ENCODE measurements at regions not wholly inside any gene's neighbourhood (a gene's known extent, or its start where the extent isn't known, plus 50 kb on each side); places are given as distances from the start of the nearest gene placed in this dataset.

DNA sequence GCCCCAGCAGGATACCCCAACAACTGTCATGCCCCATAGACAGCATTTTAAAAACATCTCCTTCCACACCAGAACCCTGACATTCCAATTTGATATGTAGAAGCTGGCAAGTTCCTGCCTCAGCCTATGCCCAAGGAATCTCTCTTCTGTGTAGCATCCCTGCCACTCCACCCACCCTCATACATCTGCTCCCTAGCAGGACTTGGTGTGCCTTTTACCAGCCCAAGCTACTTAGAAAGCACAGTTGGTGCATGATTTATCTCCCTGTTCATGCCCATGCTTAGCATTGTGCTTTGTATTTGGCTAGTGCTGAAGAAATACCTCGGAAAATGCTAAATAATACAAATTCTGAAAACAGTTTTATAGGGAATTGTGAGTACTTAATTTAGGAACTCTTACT lies 236.9 kb upstream of the HES1 start:
- TF ChIP-seq POLR2AphosphoS5 (IDR thresholded peaks at IDR 0.05) = no peak
- TF ChIP-seq CTCF (IDR thresholded peaks at IDR 0.05; ENCODE audit: poor library complexity, severe bottlenecking) = no peak
- no peak for TF ChIP-seq SMC3 (conservative IDR thresholded peaks at IDR 0.05; ENCODE audit: poor library complexity)
- no peak for TF ChIP-seq EZH2 (IDR thresholded peaks at IDR 0.05; ENCODE audit: borderline replicate concordance, insufficient read depth, low read length, poor library complexity, severe bottlenecking)
- no peak for TF ChIP-seq EP300 (conservative IDR thresholded peaks at IDR 0.05; ENCODE audit: poor library complexity, severe bottlenecking)
- TF ChIP-seq TAF1 (IDR thresholded peaks at IDR 0.05; ENCODE audit: low read depth) = no peak
- TF ChIP-seq, protein P1, sequence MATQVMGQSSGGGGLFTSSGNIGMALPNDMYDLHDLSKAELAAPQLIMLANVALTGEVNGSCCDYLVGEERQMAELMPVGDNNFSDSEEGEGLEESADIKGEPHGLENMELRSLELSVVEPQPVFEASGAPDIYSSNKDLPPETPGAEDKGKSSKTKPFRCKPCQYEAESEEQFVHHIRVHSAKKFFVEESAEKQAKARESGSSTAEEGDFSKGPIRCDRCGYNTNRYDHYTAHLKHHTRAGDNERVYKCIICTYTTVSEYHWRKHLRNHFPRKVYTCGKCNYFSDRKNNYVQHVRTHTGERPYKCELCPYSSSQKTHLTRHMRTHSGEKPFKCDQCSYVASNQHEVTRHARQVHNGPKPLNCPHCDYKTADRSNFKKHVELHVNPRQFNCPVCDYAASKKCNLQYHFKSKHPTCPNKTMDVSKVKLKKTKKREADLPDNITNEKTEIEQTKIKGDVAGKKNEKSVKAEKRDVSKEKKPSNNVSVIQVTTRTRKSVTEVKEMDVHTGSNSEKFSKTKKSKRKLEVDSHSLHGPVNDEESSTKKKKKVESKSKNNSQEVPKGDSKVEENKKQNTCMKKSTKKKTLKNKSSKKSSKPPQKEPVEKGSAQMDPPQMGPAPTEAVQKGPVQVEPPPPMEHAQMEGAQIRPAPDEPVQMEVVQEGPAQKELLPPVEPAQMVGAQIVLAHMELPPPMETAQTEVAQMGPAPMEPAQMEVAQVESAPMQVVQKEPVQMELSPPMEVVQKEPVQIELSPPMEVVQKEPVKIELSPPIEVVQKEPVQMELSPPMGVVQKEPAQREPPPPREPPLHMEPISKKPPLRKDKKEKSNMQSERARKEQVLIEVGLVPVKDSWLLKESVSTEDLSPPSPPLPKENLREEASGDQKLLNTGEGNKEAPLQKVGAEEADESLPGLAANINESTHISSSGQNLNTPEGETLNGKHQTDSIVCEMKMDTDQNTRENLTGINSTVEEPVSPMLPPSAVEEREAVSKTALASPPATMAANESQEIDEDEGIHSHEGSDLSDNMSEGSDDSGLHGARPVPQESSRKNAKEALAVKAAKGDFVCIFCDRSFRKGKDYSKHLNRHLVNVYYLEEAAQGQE (IDR thresholded peaks at IDR 0.05; ENCODE audit: borderline replicate concordance) = no peak
- no peak for TF ChIP-seq RAD21 (conservative IDR thresholded peaks at IDR 0.05)
- no peak for TF ChIP-seq MXI1 (conservative IDR thresholded peaks at IDR 0.05; ENCODE audit: poor library complexity, severe bottlenecking)

All from neural cell (in vitro differentiated cells).